HCT116 (cell line): ENCODE measurements at regions not wholly inside any gene's neighbourhood (a gene's known extent, or its start where the extent isn't known, plus 50 kb on each side); places are given as distances from the start of the nearest gene placed in this dataset.

Experiments used
- ATAC-seq: fragments of 200-7000 bp; cut with Tn5 transposase; 2 replicates; pipeline ENCODE4 v1.9.1; 2020; ENCODE audit warnings: mild to moderate bottlenecking, moderate library complexity
- BruUV-seq: library from RNA; stranded (reverse); fragments of 400-500 nt; replicated peaks from 2 replicates; lab custom pipeline; 2021; lab: Mats Ljungman, UMichigan
- CTCF ChIA-PET: fragments of 300-600 bp; sonication (Branson Sonifier 250); formaldehyde crosslinking; loops from one replicate; lab custom pipeline; 2021; ENCODE audit warnings: antibody characterized with exemption; lab: Charles Lee
- POLR2A ChIA-PET: fragments of 300-600, 350-600 bp; sonication (Branson Sonifier 250); formaldehyde crosslinking; loops from one replicate; lab custom pipeline; 2021; ENCODE audit warnings: antibody characterized with exemption; lab: Charles Lee
- RAD21 ChIA-PET, 2 experiments: fragments of 300-600 bp; sonication (Branson Sonifier 250); formaldehyde crosslinking; loops; one replicate each; lab custom pipeline; 2023; ENCODE audit warnings: low total read pairs in 2 of 2; ENCODE audit not compliant: uncharacterized antibody in 2 of 2, unreplicated experiment in 2 of 2, low non-redundant PET in 1 of 2; lab: Charles Lee
- DNase-seq: peaks from one replicate; pipeline ENCODE4 v3.0.0-alpha.2; 2010; ENCODE audit warnings: low read depth, low spot score
- H2AFZ ChIP-seq: fragments of 200-600 bp; shearing (Covaris generic), sonication (generic); 2 replicates; pipeline ENCODE4 v1.6.1; 2017; ENCODE audit warnings: low read depth, mixed run types, mixed read lengths, antibody characterized with exemption, low read length; ENCODE audit not compliant: poor library complexity, severe bottlenecking
- H3K27ac ChIP-seq: 2 replicates; pipeline ENCODE4 v1.5.1; 2012; ENCODE audit warnings: low read depth, low read length
- H3K27me3 ChIP-seq: fragments of 200-600 bp; sonication (generic); 2 replicates; pipeline ENCODE4 v1.6.1; 2016; ENCODE audit warnings: mixed run types, low read length, mixed read lengths; ENCODE audit not compliant: insufficient read depth
- H3K36me3 ChIP-seq, 2 experiments: fragments of 200-500 bp in 1 of 2; fragments of 200-600 bp in 1 of 2; sonication (Bioruptor generic) in 1 of 2; sonication (generic) in 1 of 2; 2 replicates each; pipeline versions ENCODE4 v1.5.1 to v1.6.1; 2014 to 2016; ENCODE audit warnings: low read length in 2 of 2, inconsistent platforms in 1 of 2, mixed read lengths in 1 of 2, mixed run types in 1 of 2; ENCODE audit not compliant: insufficient read depth in 2 of 2, control insufficient read depth in 1 of 2
- H3K4me1 ChIP-seq, 2 experiments: fragments of 200-600 bp in 1 of 2; sonication (generic) in 1 of 2; 2 replicates each; pipeline versions ENCODE4 v1.5.1 to v1.6.1; 2012 to 2017; ENCODE audit warnings: low read length in 2 of 2, inconsistent platforms in 1 of 2, mild to moderate bottlenecking in 1 of 2, mixed read lengths in 1 of 2, mixed run types in 1 of 2, moderate library complexity in 1 of 2; ENCODE audit not compliant: insufficient read depth in 2 of 2, control insufficient read depth in 1 of 2
- H3K4me2 ChIP-seq: fragments of 200-600 bp; sonication (generic); 2 replicates; pipeline ENCODE4 v1.6.1; 2017; ENCODE audit warnings: mixed run types, low read length, mixed read lengths
- H3K4me3 ChIP-seq, 2 experiments: fragments of 200-600 bp in 1 of 2; sonication (generic) in 1 of 2; replicated peaks in 1 of 2; 2 replicates each; pipeline ENCODE4 v1.5.1; 2011 to 2016; ENCODE audit warnings: low read length in 2 of 2, control low read depth in 1 of 2, low read depth in 1 of 2, mild to moderate bottlenecking in 1 of 2, mixed read lengths in 1 of 2, mixed run types in 1 of 2
- H3K79me2 ChIP-seq: fragments of 200-600 bp; sonication (generic); 2 replicates; pipeline ENCODE4 v1.6.1; 2017; ENCODE audit warnings: mild to moderate bottlenecking, mixed run types, low read length, moderate library complexity, mixed read lengths; ENCODE audit not compliant: insufficient read depth
- H3K9ac ChIP-seq: fragments of 200-600 bp; sonication (generic); 2 replicates; pipeline ENCODE4 v1.6.1; 2016; ENCODE audit warnings: low read length, mixed read lengths
- H3K9me2 ChIP-seq: fragments of 200-600 bp; sonication (generic), shearing (Covaris generic); 2 replicates; pipeline ENCODE4 v1.6.1; 2017; ENCODE audit warnings: mixed run types, mild to moderate bottlenecking, moderate library complexity; ENCODE audit not compliant: insufficient read depth
- H3K9me3 ChIP-seq, 2 experiments: fragments of 200-500 bp in 1 of 2; fragments of 200-600 bp in 1 of 2; sonication (Bioruptor generic) in 1 of 2; sonication (generic) in 1 of 2; 2 replicates each; pipeline ENCODE4 v1.6.1; 2014 to 2017; ENCODE audit warnings: low read length in 2 of 2, mixed read lengths in 2 of 2, inconsistent platforms in 1 of 2, low read depth in 1 of 2, mild to moderate bottlenecking in 1 of 2, mixed run types in 1 of 2, moderate library complexity in 1 of 2; ENCODE audit not compliant: control insufficient read depth in 1 of 2, insufficient read depth in 1 of 2
- H4K20me1 ChIP-seq: fragments of 200-600 bp; sonication (generic), shearing (Covaris generic); 2 replicates; pipeline ENCODE4 v1.6.1; 2017; ENCODE audit warnings: mixed run types, mild to moderate bottlenecking, moderate library complexity; ENCODE audit not compliant: insufficient read depth
- ATF3 ChIP-seq: IDR thresholded peaks from 2 replicates; pipeline ENCODE4 v1.6.1; 2012
- CBX3 ChIP-seq: IDR thresholded peaks from 2 replicates; pipeline ENCODE4 v1.6.1; 2012; ENCODE audit warnings: low read depth
- CEBPB ChIP-seq: IDR thresholded peaks from 2 replicates; pipeline ENCODE4 v1.6.1; 2012; ENCODE audit warnings: low read depth
- EZH2 ChIP-seq: fragments of 200-600 bp; sonication (generic); IDR thresholded peaks from 2 replicates; pipeline ENCODE4 v1.6.1; 2017; ENCODE audit warnings: antibody characterized with exemption, mixed run types
- EZH2phosphoT487 ChIP-seq: fragments of 200-600 bp; IDR thresholded peaks from 2 replicates; pipeline ENCODE4 v1.6.1; 2018; ENCODE audit warnings: antibody characterized with exemption, borderline replicate concordance
- JUND ChIP-seq: IDR thresholded peaks from 2 replicates; pipeline ENCODE4 v1.6.1; 2012
- RAD21 ChIP-seq: IDR thresholded peaks from 2 replicates; pipeline ENCODE4 v1.6.1; 2012; ENCODE audit warnings: low read depth, mild to moderate bottlenecking
- REST ChIP-seq: IDR thresholded peaks from 2 replicates; pipeline ENCODE4 v1.6.1; 2012; ENCODE audit warnings: low read depth
- SIN3A ChIP-seq: IDR thresholded peaks from 2 replicates; pipeline ENCODE4 v1.6.1; 2012; ENCODE audit warnings: low read depth
- SP1 ChIP-seq: IDR thresholded peaks from 2 replicates; pipeline ENCODE4 v1.6.1; 2012; ENCODE audit warnings: low read depth
- SRF ChIP-seq: IDR thresholded peaks from 2 replicates; pipeline ENCODE4 v1.6.1; 2012; ENCODE audit warnings: low read depth
- ZBTB33 ChIP-seq: IDR thresholded peaks from 2 replicates; pipeline ENCODE4 v1.6.1; 2011; ENCODE audit warnings: mild to moderate bottlenecking, low read length, moderate library complexity; ENCODE audit not compliant: insufficient replicate concordance; ENCODE audit errors: extremely low read depth
- intact Hi-C: fragments of 100-400 bp; cut with micrococcal nuclease; formaldehyde crosslinking; loops from 2 replicates; pipeline ENCODE4 v1.10.0; 2022

DNA sequence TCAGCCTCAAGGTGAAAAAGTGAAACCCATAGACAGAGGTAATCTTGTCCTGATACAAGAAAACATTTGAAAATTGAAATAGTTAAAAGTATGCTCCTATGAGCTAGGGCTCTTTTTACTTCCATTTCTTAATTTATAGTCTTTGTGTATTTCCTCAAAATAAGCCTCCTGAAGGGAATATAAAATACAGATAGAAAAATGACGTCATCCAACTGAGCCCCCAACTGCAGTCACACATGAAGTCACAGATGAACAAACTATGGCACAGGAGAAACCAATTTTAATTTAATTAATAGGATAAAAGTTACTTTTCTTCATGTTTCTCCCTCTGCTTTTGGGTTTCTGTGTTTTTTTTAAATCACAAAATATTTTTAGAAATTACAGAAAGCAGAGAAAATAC is 280.3 kb downstream of the HTR7 start:
- RAD21 ChIA-PET, result no interaction called here
- no peaks in the 10 kb centered on the region; a peak in 1 of 4 replicates for H3K36me3 ChIP-seq
- H3K9me2 ChIP-seq, result no peaks in the 10 kb centered on the region
- no peak overlapping the region for H3K9ac ChIP-seq
- peak overlapping the region; percentile 27 for H2AFZ ChIP-seq
- no peak overlapping the region for H3K4me3 ChIP-seq
- intact Hi-C loops, result no loop called here
- TF ChIP-seq ZBTB33 (no peak), ATF3 (no peak), CEBPB (no peak), SIN3A (no peak), JUND (no peak), EZH2 (no peak), RAD21 (no peak), SP1 (no peak), REST (no peak), SRF (no peak), CBX3 (no peak), EZH2phosphoT487 (no peak)
- no peak overlapping the region for H3K4me2 ChIP-seq
- POLR2A ChIA-PET, result no interaction called here
- ATAC-seq (no peak), DNase-seq (no peak)
- BruUV-seq, result no TSS peak
- CTCF ChIA-PET, result no interaction called here
- no peaks in the 10 kb centered on the region for H4K20me1 ChIP-seq
- H3K9me3 ChIP-seq, result no peaks in the 10 kb centered on the region
- H3K27ac ChIP-seq, result no peak overlapping the region
- no peaks in the 10 kb centered on the region for H3K27me3 ChIP-seq
- H3K4me1 ChIP-seq, result peaks cover 10 to 28% of the 10 kb centered on the region in 2 experiments
- H3K79me2 ChIP-seq, result no peaks in the 10 kb centered on the region
